Stimulated activated naive CD8-positive, alpha-beta T cell treated with anti-CD3 and anti-CD28 coated beads, Interleukin-15, Interleukin-2, amounts not matched to agents 100 U/mL and 50 U/mL, for 24 hours (primary cell): ENCODE measurements at regions not wholly inside any gene's neighbourhood (a gene's known extent, or its start where the extent isn't known, plus 50 kb on each side); places are given as distances from the start of the nearest gene placed in this dataset.
"Not testable (repeated sequence)": the region's sequence is repeated elsewhere in the genome, so short reads cannot be mapped to it uniquely, and the experiment has no call there.

ENCODE experiments used
- ATAC-seq: fragments of 150-1000 bp; cut with Tn5 transposase; one replicate; pipeline ENCODE4 v1.10.0; 2021
- DNase-seq: peaks from one replicate; pipeline ENCODE4 v3.0.0; 2021

DNA sequence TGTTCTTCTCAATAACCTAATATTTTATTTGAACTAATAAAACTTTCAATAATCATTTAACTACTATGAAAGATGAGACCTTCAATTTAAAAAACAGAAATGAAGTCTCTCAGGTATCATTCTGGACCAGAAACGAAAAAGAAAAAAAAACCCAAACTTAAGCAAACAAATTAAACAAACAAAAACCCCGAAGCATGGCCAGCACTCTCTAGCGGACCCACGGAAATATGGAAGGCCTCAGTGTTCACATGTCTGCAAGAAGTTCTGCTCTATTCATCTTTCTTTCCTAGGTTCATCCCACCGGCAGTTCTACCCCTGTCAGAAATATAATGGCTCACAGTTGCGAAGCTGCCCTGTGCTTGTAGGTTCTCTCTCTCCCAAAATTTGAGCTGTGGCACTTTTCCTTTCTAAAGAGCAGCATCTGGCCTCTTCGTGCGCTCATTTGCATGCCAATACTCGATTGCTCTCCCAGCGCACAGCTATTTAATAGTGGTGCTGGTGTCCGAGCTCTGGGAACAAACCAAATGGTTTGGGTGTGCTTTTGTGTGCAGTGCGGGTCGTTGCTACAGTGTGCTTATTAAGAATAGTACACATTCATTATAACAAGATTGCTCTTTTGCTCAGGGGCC, 129.0 kb upstream of the ZEB2 start:
- ATAC-seq = no peak

DNA sequence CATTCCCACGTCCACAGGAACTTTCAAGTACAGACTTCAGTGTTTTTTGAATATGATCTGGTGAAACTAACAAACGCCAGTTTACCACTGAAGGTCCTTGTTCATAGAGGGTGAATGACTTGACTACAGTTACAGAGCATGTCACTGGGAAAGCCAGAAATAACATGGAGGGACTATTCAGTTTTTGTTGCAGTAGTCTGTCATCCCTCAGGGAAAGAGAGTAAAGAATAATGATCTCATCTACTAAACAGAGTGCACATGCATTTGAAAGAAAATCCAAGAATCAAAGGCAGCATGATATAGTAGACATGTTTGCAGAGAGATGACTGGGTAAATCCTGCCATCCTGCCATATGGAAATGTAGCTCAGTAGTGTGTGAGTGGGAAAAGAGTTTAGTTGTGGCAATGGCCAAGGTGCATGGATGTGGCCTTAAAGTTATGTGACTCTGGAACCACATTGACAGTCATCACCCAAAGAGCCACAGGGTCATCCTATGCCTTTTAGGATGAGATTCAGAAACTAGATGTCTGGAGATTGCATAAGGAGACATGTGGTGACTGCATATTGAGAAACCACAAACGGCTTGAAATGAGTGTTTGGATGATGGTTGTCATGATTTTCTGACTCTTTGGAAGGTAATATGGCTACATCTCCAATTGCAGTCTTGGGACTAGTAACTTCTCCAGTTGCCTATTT, 125.3 kb upstream of the ZEB2 start:
- DNase-seq (no peak), ATAC-seq (peak; percentile 65)

More for the DNA sequence above, 129.0 kb upstream of the ZEB2 start:
- no peak for DNase-seq

GRCh38 chr2:144644549-144644948, 124.6 kb upstream of the ZEB2 start:
- no peak for ATAC-seq
- DNase-seq = no peak

- DNase-seq (no peak), ATAC-seq (no peak)
These were observed 123.8 kb upstream of the ZEB2 start for GRCh38 chr2:144643537-144644336.

- no peak for DNase-seq
- ATAC-seq = no peak
These were observed 122.9 kb upstream of the ZEB2 start for GRCh38 chr2:144642856-144643255.

GRCh38 chr2:144642131-144642530, 122.2 kb upstream of the ZEB2 start:
- no peak for DNase-seq

GRCh38 chr2:144638250-144638649, 118.3 kb upstream of the ZEB2 start:
- not testable (repeated sequence) for DNase-seq

More at GRCh38 chr2:144642131-144642530, 122.2 kb upstream of the ZEB2 start:
- ATAC-seq = no peak

DNA sequence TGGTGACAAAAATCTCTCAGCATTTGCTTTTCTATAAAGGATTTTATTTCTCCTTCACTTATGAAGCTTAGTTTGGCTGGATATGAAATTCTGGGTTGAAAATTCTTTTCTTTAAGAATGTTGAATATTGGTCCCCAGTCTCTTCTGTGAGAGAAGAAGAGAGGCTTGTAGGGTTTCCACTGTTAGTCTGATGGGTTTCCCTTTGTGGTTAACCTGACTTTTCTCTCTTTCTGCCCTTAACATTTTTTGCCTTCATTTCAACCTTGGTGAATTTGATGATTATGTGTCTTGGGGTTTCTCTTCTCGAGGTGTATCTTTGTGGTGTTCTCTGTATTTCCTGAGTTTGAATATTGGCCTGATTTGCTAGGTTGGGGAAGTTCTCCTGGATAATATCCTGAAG, 116.9 kb upstream of the ZEB2 start:
- DNase-seq, ATAC-seq: not testable (repeated sequence)

More at GRCh38 chr2:144638250-144638649, 118.3 kb upstream of the ZEB2 start:
- ATAC-seq = not testable (repeated sequence)

GRCh38 chr2:144632809-144633208, 112.9 kb upstream of the ZEB2 start:
- ATAC-seq = no peak
- no peak for DNase-seq

GRCh38 chr2:144631636-144632035, 111.7 kb upstream of the ZEB2 start:
- ATAC-seq (no peak), DNase-seq (no peak)

DNA sequence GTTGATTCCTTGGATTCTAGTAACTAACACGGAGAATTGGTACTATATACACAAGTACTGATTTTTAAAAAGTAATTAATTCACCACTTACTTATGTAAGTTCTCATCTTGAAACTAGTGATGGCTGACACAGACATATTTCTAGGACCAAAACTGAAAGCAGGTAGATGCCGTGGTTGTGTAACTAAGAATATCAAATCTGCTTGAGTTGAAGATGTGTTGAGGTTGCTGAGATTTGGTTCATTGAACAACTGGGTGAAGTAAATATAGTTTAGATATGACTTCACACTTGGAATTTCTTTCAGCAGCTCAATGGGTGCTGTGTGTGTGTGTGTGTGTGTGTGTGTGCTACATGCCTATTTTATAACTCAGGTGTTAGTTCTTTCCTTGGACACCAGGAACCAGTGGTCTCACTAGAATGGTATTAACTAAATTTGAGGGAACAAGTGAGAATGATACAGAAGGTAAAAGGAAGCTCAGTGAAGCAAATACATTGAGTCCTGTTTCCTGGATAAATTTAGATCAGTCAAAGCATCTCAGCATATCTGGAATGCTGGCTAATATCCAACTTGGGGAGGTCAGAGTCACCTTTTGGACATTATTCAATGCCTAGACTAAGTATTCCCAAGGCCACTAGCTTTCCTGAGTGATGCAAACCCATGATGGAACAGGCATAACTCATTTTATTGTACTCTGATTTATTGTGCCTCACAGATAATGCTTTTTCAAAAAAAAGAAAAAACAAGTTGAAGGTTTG, 110.7 kb upstream of the ZEB2 start:
- ATAC-seq = no peak
- no peak for DNase-seq

DNA sequence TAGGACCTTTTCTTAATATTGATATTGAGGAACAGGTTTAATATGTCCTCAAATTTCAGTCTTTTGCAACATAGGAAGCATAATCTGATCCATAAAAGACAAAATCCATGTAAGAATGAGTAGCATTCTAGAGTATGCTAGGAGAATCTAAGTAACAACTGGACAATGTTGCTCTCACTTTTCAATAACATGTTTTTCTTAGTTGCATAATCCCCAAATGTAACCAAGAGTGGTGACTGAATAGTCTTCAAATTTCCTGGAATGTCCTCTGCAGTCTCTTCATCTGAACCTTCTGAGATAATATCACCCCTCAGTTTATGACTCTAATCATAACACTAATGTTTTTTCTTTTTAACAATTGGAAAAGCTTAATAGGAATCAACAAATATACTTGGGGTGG, 110.0 kb upstream of the ZEB2 start:
- DNase-seq (no peak), ATAC-seq (no peak)

- ATAC-seq = no peak
These were observed 108.6 kb upstream of the ZEB2 start for GRCh38 chr2:144628566-144628965.

DNA sequence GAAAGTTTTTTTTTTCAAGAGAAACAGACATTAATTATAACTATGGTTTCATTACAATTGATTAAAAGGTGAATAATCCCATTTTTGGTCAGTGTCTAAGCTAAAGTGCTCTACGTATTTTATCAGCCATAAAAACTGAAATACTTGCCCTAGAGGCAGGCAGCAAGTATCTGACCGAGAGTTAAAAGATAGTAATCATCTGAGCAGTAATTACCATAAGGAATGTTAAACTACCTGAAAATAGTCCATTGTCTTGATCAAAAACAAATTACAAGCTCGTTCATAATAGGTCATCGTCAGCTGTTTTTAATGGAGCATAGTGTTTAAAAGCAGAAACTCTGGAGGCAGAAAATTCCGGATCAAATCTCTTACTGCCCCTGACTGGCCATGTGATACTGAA, 105.7 kb upstream of the ZEB2 start:
- ATAC-seq = no peak

More at GRCh38 chr2:144628566-144628965, 108.6 kb upstream of the ZEB2 start:
- no peak for DNase-seq

GRCh38 chr2:144625226-144625625, 105.3 kb upstream of the ZEB2 start:
- DNase-seq = no peak
- ATAC-seq = no peak

More for the DNA sequence above, 105.7 kb upstream of the ZEB2 start:
- DNase-seq = no peak

GRCh38 chr2:144624451-144624850, 104.5 kb upstream of the ZEB2 start:
- no peak for DNase-seq

DNA sequence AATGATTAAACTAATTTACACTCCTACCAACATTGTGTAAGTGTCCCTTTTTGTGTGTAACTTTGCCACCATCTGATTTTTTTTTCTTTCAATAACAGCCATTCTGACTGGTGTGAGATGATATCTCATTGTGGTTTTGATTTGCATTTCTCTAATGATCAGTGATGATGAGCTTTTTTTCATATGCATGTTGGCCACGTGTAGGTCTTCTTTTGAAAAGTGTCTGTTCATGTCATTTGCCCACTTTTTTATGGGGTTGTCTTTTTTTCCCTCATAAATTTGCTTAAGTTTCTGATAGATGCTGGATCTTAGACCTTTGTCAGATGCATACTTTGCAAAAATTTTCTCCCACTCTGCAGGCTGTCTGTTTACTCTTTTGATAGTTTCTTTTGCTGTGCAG, 102.5 kb upstream of the ZEB2 start:
- not testable (repeated sequence) for DNase-seq, ATAC-seq

More at GRCh38 chr2:144624451-144624850, 104.5 kb upstream of the ZEB2 start:
- no peak for ATAC-seq

DNA sequence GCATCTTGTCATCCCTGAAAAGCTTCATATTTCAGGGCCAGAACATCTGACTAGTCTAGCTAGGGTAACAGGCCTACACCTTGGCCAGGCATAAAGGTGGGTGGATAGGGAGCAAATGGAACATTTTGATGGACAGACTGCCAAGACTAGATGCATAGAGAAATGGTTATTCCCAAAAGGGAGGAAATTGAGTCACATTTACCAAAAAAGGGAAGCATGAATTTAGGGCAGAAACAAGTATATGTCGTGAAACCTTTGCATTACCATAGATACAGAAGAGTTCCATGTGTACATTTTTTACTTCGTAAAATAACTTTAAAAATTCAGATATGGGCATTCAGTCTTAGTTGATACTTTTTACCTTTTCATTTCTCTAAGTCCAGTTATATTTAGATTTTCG, 101.3 kb upstream of the ZEB2 start:
- no peak for DNase-seq

GRCh38 chr2:144619760-144620159, 99.8 kb upstream of the ZEB2 start:
- DNase-seq = no peak
- ATAC-seq = no peak

More for the DNA sequence above, 101.3 kb upstream of the ZEB2 start:
- ATAC-seq = no peak

DNA sequence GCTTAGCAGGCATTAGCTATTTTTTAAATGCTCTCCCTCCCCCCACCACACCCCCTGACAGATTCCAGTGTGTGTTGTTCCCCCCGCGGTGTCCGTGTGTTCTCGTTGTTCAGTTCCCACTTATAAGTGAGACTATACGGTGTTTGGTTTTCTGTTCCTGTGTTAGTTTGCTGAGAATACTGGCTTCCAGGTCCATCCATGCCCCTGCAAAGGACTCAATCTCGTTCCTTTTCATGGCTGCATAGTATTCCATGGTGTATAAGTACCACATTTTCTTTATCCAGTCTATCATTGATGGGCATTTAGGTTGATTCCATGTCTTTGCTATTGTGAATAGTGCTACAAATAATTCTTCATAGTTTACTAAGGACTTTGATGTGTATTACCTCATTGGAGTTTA, 97.3 kb upstream of the ZEB2 start:
- not testable (repeated sequence) for ATAC-seq

GRCh38 chr2:144615866-144616565, 96.1 kb upstream of the ZEB2 start:
- DNase-seq = no peak
- ATAC-seq = no peak

More for the DNA sequence above, 97.3 kb upstream of the ZEB2 start:
- DNase-seq = not testable (repeated sequence)
